Neural progenitor cell (in vitro differentiated cells): ENCODE measurements at regions not wholly inside any gene's neighbourhood (a gene's known extent, or its start where the extent isn't known, plus 50 kb on each side); places are given as distances from the start of the nearest gene placed in this dataset.

Experiments used
- EZH2 ChIP-seq: fragments of 200-600 bp; sonication (generic); IDR thresholded peaks from 2 replicates; pipeline ENCODE4 v1.6.1; 2017; ENCODE audit warnings: antibody characterized with exemption, mild to moderate bottlenecking, moderate library complexity
- EZH2phosphoT487 ChIP-seq: fragments of 200-600 bp; sonication (generic); IDR thresholded peaks from 2 replicates; pipeline ENCODE4 v1.6.1; 2017; ENCODE audit warnings: antibody characterized with exemption
- TF ChIP-seq, protein P1 (sequence below): fragments of 200-600 bp; sonication (generic); IDR thresholded peaks from 2 replicates; pipeline ENCODE4 v1.5.1; 2017; ENCODE audit warnings: antibody characterized with exemption, mild to moderate bottlenecking

DNA sequence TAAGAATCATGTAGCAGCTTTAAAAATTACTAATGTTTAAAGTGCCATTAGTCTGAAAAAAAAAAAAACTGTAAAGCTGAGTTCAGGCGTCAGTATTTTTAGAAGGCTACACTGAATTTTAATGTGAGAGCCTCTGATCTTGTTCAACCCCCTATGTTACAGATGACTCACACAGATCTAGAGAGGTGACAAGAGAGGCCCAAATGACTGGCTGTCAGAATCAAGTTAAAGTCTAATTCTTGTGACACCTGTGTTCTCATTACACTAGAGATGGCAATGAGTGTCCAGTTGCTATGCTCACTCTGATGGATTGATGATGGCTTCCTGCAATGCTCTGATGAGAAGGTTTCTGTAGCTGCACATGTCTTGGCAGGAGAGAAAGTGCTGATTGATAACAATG lies 203.5 kb upstream of the OBI1 start:
- TF ChIP-seq, protein P1, sequence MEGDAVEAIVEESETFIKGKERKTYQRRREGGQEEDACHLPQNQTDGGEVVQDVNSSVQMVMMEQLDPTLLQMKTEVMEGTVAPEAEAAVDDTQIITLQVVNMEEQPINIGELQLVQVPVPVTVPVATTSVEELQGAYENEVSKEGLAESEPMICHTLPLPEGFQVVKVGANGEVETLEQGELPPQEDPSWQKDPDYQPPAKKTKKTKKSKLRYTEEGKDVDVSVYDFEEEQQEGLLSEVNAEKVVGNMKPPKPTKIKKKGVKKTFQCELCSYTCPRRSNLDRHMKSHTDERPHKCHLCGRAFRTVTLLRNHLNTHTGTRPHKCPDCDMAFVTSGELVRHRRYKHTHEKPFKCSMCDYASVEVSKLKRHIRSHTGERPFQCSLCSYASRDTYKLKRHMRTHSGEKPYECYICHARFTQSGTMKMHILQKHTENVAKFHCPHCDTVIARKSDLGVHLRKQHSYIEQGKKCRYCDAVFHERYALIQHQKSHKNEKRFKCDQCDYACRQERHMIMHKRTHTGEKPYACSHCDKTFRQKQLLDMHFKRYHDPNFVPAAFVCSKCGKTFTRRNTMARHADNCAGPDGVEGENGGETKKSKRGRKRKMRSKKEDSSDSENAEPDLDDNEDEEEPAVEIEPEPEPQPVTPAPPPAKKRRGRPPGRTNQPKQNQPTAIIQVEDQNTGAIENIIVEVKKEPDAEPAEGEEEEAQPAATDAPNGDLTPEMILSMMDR: no peak
- TF ChIP-seq EZH2 (no peak), EZH2phosphoT487 (no peak)
